Spleen (tissue), 7 donors: ENCODE measurements at regions not wholly inside any gene's neighbourhood (a gene's known extent, or its start where the extent isn't known, plus 50 kb on each side); places are given as distances from the start of the nearest gene placed in this dataset.

Experiments used
- CTCF ChIP-seq, 11 experiments: fragments of 200-600 bp in 7 of 11; fragments of 450-650 bp in 4 of 11; sonication (generic) in 4 of 11; IDR thresholded peaks in 8 of 11; conservative IDR thresholded peaks in 3 of 11; 1 replicate in 7 of 11; 2 replicates in 4 of 11; pipeline versions ENCODE4 v1.4.0 to v1.8.0; 2016 to 2021; ENCODE audit warnings: antibody characterized with exemption in 11 of 11, inconsistent platforms in 4 of 11, mild to moderate bottlenecking in 1 of 11
- POLR2A ChIP-seq, 3 donors: fragments of 450-650 bp; IDR thresholded peaks; one replicate each; pipeline ENCODE4 v1.5.1; 2017; ENCODE audit warnings: antibody characterized with exemption in 3 of 3, mild to moderate bottlenecking in 1 of 3
- POLR2AphosphoS5 ChIP-seq, 3 donors: sonication (generic); formaldehyde crosslinking; IDR thresholded peaks; one replicate each; pipeline ENCODE4 v1.5.1; 2017; ENCODE audit warnings: antibody characterized with exemption in 3 of 3
- donor health status: DM: no; HTN: no; CAD: no; lungs with moderate emphysema.
- donor health status: DM: no; HTN: no; CAD: no.
- donor health status: DM: no; HTN: no; CAD: no.

- TF ChIP-seq CTCF (IDR thresholded peaks at IDR 0.05 in 8 of 11, conservative IDR thresholded peaks at IDR 0.05 in 3 of 11) (no peak), POLR2AphosphoS5 (IDR thresholded peaks at IDR 0.05) (no peak), POLR2A (IDR thresholded peaks at IDR 0.05) (no peak)
These were observed 86.2 kb upstream of the RAB6C start for GRCh38 chr2:129893244-129893643.
